ENCODE measurements at regions not wholly inside any gene's neighbourhood (a gene's known extent, or its start where the extent isn't known, plus 50 kb on each side); places are given as distances from the start of the nearest gene placed in this dataset.
A peak's percentile ranks its signal among the peaks of the same experiment; 100 is the strongest.

DNA sequence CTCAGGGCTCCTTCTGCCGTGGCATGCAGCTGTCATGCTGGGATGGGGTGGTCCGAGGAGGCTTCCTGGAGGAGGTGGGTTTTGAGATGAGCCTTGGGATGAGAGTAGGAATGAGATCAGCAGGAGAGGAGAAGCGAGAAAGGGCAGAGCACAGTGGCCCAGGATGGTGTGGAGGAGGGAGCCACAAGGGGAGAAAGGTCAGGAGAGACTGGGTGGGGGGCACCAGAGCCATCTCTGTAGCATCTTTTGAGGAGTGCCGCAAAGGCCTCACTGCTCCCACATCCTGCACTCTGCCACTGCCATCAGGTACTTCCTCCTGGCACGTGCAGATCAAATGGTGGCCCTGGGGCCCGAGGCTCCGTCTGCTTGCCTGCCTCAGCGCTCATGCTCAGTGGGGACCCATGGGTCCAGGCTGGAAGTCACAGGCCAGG, 150.2 kb downstream of the MACROH2A1 start:
- DNase-seq (ENCODE audit: low spot score), result no peak

DNA sequence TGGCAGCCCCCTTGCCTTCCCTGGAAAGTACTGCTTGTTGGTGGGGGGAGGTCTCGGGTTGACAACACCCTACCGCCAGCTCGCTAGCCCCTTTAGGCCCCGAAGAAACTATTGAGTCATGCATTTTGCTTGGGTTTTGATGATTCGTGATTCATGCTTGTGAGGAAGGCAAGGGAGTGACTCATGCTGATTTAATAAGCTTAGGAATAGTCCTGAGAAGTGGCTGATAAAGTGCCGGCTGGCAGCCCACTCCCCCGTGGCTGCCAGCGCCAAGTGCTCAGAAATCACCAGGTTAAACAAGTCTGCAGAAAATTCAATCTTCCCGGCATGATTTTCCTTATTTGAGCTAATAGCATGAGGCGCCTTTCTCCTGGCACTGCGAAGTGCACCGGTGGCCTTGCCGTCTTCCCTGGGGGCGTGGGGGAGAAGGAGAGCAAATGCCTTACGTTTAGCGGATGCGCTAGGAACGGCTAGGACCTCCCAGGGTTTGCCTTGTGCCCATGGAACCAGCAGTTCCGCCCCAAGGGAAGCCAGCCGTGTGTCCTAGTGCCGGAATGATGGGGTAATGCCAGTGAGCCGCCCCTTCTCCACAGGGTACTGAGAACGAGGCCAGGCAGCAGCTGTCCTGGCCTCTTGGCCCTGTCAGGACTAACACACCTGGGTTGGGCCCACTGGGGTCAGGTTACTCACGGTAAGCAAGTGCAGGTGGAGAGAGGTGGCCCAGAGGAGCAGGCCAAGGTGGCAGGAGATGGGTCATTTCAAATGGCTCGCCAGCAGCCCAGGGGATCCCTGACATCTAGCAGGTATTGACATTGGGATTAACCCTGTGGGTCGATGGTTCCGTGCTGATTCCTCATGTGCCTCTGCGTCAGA, 151.9 kb downstream of the MACROH2A1 start:
- no peak for DNase-seq (ENCODE audit: low spot score)

DNA sequence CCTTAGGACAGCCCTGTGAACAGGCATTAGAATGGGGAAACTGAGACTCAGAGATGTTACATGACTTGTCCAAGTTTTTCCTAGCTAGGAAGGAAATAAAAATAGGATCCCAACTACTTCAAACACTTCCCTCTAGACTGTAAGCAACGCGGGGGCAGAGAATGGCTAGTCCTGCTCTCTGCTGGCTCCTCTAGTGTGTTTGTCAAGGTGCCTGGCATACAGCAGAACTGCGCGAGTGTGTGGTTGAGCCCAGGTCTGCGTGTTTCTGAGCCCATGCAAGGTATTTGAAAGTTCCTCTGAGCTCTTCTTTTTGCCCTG, 152.5 kb downstream of the MACROH2A1 start:
- no peak for DNase-seq (ENCODE audit: low spot score)

DNA sequence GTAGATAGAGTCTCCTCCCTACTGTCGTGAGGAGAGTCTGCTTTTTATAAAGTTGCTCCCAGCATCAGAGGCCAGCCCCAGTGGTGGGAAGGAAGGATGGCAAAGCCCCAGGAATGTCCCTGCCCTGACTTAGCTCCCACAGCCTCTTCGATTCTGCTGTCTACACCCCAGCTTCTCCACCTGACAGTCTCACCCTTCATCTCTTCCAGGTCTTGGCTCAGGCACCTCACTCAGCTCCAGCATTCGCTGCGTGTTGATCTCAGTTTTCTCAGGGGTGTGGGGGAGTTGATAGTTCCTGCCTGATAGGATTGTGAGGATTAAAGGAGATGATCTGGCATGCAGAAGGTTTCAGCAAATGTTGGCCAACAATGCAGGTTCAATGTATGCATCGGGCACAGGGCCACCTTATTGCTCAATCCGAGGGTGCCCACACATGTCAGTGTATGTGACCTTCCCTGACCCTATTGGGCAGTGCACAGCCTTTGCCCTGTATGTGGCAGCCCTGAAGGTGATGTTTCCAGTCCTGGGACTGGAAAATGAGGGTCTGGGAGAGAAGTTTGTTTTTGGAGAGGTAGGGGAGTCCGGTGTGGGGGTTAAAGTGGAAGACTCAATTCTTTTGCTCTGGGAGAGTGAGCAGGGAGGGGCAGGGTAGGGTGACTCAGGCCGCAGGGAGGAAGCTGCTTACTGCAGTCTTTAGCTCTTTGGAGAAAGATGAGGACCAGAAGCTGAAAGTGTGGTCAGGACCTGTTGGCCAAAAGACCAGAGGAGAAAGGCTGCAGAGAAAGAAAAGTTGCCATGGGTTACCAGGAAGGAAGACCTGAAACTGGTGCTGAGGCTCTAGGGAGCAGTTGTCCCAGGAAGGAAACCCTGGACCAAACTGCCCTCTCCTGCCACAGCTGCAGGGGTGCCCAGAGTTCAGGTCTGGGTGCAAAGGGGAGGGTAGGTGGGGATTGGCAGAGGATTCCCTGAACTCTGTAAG, 153.2 kb downstream of the MACROH2A1 start:
- DNase-seq (ENCODE audit: low spot score), result no peak

GRCh38 chr5:135244620-135245021, 154.4 kb downstream of the MACROH2A1 start:
- no peak for DNase-seq (ENCODE audit: low spot score)

- no peak for DNase-seq (ENCODE audit: low spot score)
These were observed 155.3 kb downstream of the MACROH2A1 start for GRCh38 chr5:135243556-135244285.

GRCh38 chr5:135242866-135243555, 156.0 kb downstream of the MACROH2A1 start:
- peak; percentile 74 for DNase-seq (ENCODE audit: low spot score)

DNA sequence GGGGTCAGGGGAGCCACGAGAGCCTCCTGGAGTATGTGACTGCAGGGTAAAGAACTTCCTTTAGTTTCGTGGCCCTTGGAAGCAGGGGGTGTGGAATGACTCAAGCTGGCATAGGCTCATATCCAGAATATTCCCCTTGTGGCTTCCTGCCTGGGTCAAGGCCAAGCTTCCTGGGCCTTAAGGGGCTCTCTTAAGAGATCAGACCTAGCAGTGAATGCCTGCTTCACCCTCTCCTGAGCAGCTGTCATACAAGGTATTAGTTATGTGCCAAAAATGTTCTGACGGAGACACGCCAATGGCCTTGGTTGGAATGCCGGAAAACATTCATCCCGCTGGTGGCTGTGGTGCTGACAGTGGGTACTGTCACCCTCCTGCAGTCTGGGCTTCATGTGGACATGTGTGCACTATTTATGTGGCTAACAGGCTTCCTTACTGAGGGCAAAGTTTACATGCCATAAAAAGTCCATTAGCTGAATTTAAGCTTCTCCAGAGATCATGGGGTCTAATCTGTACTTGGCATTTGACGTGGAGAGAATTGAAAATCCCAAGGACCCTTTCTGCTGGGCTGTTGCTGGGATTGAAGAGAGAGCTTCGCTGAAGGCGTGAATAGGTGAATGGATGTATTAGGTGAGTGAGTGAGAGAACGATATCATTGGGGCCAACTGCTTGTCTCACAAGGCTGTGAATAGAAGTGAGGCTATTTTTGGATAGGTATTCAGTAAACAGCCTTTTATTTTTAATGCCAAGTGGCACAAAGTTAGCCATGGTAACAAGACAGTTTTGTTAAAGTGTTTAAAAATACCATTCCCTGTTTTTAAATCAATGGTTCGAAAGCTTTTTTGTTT, 156.8 kb downstream of the MACROH2A1 start:
- no peak for DNase-seq (ENCODE audit: low spot score)

DNA sequence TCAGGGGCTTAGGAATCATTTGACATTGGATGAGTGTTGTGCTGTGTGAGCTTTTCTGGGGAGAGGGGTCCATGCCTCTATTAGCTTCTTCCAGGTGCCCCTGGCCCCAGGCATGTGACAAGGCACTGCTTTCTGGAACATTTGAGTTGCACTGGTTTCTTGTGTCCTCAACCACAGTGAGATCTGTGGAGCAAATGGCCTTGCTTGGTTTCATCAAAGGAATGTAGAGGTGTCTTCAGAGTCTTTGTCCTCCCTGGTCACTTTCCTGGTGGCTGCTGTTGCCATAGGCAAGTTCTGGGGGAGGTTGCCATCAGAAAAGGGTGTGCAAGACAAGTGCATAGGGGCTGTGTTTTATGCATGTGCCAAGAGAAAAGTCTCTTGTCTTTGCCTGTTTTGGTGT, 157.5 kb downstream of the MACROH2A1 start:
- DNase-seq (ENCODE audit: low spot score), result no peak

DNA sequence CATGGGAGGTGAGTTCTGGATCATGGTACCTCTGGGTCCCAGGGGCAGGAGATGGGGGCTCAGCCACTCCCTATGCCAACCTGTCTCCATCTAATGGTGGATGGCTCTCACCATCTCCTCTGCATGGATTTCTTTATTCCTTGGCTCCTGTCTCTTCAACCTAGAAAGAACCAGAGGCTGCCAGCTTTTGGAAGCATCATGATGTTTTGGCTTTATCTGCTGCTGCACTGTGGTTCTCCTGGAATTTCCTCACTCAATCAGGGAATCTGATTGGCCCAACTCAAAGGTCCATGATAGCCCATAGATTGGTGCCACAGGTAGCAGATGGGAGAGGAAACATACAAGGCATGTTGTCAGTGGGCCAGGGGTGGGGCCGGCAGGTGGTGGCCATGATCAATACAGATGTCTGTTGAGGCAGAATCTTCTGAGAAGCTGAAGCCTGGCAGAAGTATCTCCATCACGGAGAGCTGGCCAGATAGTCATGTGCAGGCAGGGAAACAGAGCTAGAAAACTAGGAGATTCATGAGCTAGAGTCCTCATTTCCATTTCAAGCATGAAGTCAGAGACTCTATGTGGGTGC, 158.2 kb downstream of the MACROH2A1 start:
- DNase-seq (ENCODE audit: low spot score), result no peak

DNA sequence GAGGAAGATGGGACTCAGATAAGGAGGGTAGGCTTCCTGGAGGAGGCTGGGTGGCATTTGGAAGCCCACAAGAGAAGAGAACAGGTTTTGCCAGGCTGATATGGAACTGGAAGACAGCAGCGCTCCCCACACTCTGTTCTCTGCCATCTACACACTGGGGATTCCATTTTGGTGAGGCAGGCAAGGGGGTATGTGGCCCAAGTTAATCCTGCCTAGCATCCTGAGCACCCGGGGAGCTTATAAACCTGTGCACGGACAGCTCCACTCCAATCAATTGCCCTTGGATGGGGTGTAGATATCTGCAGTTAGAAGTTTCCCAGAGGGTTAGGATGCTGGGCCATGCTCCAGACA, 158.8 kb downstream of the MACROH2A1 start:
- DNase-seq (ENCODE audit: low spot score), result no peak

- DNase-seq (ENCODE audit: low spot score), result no peak
These were observed 159.4 kb downstream of the MACROH2A1 start for GRCh38 chr5:135239453-135240282.

DNA sequence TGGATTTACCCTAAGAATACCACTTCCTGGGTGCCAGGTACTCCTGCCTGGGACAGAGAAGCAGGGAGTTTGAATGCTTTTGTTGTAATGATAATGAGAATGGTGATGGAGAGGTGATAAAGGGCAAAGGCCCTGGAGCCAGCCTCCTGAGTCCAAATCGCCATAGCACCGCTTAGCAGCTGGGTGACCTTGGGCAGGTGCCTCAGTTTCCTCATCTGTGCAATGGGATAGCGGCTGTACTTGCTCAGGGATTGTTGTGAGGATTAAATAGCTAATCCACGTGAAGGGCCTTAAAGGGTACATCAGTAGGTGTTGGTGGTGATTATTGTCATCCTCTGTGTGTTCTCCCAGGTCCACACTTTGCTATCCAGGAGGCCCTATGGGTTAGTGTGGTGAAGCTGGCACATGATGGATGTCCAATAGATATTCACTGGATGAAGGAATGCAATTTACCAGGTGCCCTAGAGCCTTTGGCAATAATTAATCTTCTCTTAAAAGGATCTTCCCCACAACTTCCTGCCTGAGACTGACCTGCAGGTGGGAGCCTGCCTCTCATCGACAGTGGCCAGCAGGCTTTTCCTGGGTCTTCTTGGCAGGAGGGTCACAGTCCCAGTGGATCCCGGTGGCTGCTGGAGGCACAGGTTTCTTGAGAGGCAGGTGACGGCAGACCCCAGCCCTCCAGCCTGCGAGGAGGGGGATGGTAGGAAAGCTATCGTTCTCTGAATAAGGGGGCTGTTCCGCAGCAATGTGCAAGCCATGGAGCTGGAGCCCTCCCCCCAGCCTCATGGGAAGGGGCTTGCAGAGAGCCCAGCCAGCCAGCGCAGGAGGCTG, 160.2 kb downstream of the MACROH2A1 start:
- no peak for DNase-seq (ENCODE audit: low spot score)

- no peak for DNase-seq (ENCODE audit: low spot score)
These were observed 161.3 kb downstream of the MACROH2A1 start for GRCh38 chr5:135237748-135238103.

- no peak for DNase-seq (ENCODE audit: low spot score)
These were observed 161.9 kb downstream of the MACROH2A1 start for GRCh38 chr5:135236908-135237747.

DNA sequence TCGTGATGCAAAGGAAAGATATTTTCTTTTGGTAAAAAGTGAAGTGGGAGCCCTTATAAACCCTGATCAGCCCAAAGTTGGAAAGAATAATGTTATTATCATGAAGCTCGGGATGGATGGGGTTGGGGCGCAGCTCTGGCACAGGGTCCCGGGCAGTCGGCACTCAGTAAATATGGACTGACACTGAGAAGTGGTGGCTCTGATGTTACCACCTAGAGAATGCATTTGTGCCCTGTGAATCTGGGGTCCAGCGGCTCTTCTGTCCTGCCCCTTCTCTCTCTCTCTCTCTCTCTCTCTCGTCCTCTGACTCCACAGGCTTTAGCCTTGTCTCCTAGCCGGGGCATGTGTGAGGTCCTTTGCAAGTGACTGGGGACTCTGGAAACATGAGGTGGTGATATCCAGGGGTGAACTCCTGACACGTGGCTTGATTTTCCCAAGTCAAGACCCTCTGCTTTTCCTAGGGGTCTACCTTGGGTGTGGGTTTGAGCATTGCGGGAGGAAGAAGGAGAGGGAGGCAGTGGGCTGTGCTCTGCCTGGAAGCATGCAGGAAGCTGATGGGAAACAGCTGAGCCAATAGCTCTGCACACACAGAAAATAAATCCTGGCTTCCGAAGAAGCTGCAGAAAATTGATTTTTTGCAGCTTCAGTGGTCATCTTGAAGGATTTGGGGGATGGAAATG, 162.7 kb downstream of the MACROH2A1 start:
- no peak for DNase-seq (ENCODE audit: low spot score)

DNA sequence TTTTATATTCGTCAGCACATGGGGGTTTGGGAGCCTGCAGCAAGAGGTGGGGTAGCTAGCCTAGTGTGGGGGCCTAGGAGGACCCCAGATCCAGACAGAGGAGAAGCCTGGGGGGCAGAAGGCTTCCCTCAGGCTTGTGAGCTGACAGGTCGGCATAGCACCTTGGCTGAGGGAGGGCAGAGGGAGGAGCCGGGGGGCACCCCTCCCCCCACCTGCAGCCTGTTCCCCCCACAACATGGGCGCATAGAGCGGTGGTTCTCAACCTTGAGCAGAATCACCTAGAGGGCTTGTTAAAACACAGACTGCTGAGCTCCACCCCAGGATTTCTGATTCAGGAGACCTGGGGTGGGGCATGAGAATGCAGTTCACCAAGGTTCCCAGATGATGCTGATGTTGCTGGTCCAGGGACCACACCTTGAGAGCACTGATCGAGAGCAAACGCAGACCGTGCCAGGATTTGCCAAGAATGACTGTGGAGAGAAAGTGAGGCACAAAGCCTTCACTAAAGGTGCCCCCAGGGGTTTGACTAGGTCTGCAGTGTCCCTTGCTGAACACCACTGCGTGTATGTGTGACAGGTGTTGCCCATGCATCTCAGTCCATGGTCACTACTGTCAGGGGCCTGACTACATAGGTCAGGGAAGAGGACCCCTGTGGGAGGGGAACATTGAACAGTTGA, 163.3 kb downstream of the MACROH2A1 start:
- no peak for DNase-seq (ENCODE audit: low spot score)

Measured in pons (tissue), 1 donor.